ENCODE measurements at regions not wholly inside any gene's neighbourhood (a gene's known extent, or its start where the extent isn't known, plus 50 kb on each side); places are given as distances from the start of the nearest gene placed in this dataset.

DNA sequence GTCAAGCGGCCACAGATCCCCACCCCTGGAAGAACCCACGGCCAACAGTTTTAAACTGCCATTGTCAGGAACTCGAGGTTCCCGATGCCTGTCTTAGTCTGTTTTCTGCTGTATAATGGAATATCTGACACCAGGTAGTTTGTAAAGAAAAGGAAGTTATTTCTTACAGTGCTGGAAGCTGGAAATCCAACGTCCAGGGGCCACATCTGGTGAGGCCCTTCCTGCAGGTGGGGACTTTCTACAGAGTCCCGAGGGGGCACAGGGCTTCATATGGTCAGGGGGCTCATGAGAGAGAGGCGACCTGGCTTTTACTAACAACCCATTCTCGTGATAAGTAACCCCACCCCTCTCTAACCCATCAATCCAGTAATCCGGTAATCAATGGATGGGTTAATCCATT, 501.6 kb upstream of the MYT1L start:
- Histone ChIP-seq H3K9me3 (ENCODE audit: control insufficient read depth in 4 of 4, low read length in 3 of 4) (peaks cover 0 to 2% (median 0%) of the 10 kb centered on the region in 4 donors), H3K36me3 (ENCODE audit: control insufficient read depth in 4 of 4, insufficient read depth in 3 of 4, low read depth in 1 of 4, low read length in 3 of 4) (no peaks in the 10 kb centered on the region), H3K27me3 (ENCODE audit: control insufficient read depth in 4 of 4, insufficient read depth in 4 of 4, low read length in 3 of 4) (peaks cover 0 to 7% (median 0%) of the 10 kb centered on the region in 4 donors), H3K9ac (ENCODE audit: low read depth in 1 of 2, low read length in 2 of 2) (no peak overlapping the region), H3K27ac (ENCODE audit: low read depth in 1 of 2, low read length in 2 of 2) (no peak overlapping the region), H3K4me1 (ENCODE audit: control insufficient read depth in 4 of 4, insufficient read depth in 4 of 4, low read length in 3 of 4) (no peaks in the 10 kb centered on the region), H3K4me3 (ENCODE audit: low read depth in 1 of 3, low read length in 3 of 3) (no peak overlapping the region)
- no peak for DNase-seq (ENCODE audit: low spot score)
- TF ChIP-seq, protein P1, sequence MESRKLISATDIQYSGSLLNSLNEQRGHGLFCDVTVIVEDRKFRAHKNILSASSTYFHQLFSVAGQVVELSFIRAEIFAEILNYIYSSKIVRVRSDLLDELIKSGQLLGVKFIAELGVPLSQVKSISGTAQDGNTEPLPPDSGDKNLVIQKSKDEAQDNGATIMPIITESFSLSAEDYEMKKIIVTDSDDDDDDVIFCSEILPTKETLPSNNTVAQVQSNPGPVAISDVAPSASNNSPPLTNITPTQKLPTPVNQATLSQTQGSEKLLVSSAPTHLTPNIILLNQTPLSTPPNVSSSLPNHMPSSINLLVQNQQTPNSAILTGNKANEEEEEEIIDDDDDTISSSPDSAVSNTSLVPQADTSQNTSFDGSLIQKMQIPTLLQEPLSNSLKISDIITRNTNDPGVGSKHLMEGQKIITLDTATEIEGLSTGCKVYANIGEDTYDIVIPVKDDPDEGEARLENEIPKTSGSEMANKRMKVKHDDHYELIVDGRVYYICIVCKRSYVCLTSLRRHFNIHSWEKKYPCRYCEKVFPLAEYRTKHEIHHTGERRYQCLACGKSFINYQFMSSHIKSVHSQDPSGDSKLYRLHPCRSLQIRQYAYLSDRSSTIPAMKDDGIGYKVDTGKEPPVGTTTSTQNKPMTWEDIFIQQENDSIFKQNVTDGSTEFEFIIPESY (IDR thresholded peaks at IDR 0.05): no peak
- TF ChIP-seq, protein P2, sequence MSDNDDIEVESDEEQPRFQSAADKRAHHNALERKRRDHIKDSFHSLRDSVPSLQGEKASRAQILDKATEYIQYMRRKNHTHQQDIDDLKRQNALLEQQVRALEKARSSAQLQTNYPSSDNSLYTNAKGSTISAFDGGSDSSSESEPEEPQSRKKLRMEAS (IDR thresholded peaks at IDR 0.05): no peak
- TF ChIP-seq FOXA1 (IDR thresholded peaks at IDR 0.05) (no peak), GABPA (IDR thresholded peaks at IDR 0.05 in 1 of 2, conservative IDR thresholded peaks at IDR 0.05 in 1 of 2) (no peak), TAF1 (conservative IDR thresholded peaks at IDR 0.05) (no peak), HNF4G (IDR thresholded peaks at IDR 0.05) (no peak), YY1 (IDR thresholded peaks at IDR 0.05) (no peak), RXRA (IDR thresholded peaks at IDR 0.05) (no peak), EGR1 (IDR thresholded peaks at IDR 0.05; ENCODE audit: low read depth in 2 of 2) (no peak)
- WGBS: 77% methylated on average over 9 of the region's 9 CpGs

GRCh38 chr2:2831633-2832032, 500.6 kb upstream of the MYT1L start:
- peaks cover 0 to 7% (median 0%) of the 10 kb centered on the region in 4 donors for H3K27me3 ChIP-seq (ENCODE audit: control insufficient read depth in 4 of 4, insufficient read depth in 4 of 4, low read length in 3 of 4)
- DNase-seq (ENCODE audit: low spot score): no peak
- no peak overlapping the region for H3K4me3 ChIP-seq (ENCODE audit: low read depth in 1 of 3, low read length in 3 of 3)
- peaks cover 0 to 2% (median 0%) of the 10 kb centered on the region in 4 donors for H3K9me3 ChIP-seq (ENCODE audit: control insufficient read depth in 4 of 4, low read length in 3 of 4)
- no peak overlapping the region for H3K27ac ChIP-seq (ENCODE audit: low read depth in 1 of 2, low read length in 2 of 2)
- TF ChIP-seq, protein P3, sequence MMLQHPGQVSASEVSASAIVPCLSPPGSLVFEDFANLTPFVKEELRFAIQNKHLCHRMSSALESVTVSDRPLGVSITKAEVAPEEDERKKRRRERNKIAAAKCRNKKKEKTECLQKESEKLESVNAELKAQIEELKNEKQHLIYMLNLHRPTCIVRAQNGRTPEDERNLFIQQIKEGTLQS (IDR thresholded peaks at IDR 0.05): no peak
- no peak for TF ChIP-seq REST (IDR thresholded peaks at IDR 0.05)
- TF ChIP-seq, protein P1 (IDR thresholded peaks at IDR 0.05): no peak
- no peak for TF ChIP-seq JUND (IDR thresholded peaks at IDR 0.05)
- no peak for TF ChIP-seq NR2F2 (IDR thresholded peaks at IDR 0.05)
- TF ChIP-seq TAF1 (conservative IDR thresholded peaks at IDR 0.05): no peak
- TF ChIP-seq, protein P4, sequence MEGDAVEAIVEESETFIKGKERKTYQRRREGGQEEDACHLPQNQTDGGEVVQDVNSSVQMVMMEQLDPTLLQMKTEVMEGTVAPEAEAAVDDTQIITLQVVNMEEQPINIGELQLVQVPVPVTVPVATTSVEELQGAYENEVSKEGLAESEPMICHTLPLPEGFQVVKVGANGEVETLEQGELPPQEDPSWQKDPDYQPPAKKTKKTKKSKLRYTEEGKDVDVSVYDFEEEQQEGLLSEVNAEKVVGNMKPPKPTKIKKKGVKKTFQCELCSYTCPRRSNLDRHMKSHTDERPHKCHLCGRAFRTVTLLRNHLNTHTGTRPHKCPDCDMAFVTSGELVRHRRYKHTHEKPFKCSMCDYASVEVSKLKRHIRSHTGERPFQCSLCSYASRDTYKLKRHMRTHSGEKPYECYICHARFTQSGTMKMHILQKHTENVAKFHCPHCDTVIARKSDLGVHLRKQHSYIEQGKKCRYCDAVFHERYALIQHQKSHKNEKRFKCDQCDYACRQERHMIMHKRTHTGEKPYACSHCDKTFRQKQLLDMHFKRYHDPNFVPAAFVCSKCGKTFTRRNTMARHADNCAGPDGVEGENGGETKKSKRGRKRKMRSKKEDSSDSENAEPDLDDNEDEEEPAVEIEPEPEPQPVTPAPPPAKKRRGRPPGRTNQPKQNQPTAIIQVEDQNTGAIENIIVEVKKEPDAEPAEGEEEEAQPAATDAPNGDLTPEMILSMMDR (IDR thresholded peaks at IDR 0.05; ENCODE audit: low read depth, low read length, missing input control): no peak
- no peak for TF ChIP-seq HNF4A (conservative IDR thresholded peaks at IDR 0.05)
- WGBS: 42% methylated on average over 11 of the region's 11 CpGs
- H3K4me1 ChIP-seq (ENCODE audit: control insufficient read depth in 4 of 4, insufficient read depth in 4 of 4, low read length in 3 of 4): no peaks in the 10 kb centered on the region
- H3K9ac ChIP-seq (ENCODE audit: low read depth in 1 of 2, low read length in 2 of 2): no peak overlapping the region
- H3K36me3 ChIP-seq (ENCODE audit: control insufficient read depth in 4 of 4, insufficient read depth in 3 of 4, low read depth in 1 of 4, low read length in 3 of 4): no peaks in the 10 kb centered on the region

All from liver (tissue), 8 donors.